ENCODE measurements at regions not wholly inside any gene's neighbourhood (a gene's known extent, or its start where the extent isn't known, plus 50 kb on each side); places are given as distances from the start of the nearest gene placed in this dataset.

DNA sequence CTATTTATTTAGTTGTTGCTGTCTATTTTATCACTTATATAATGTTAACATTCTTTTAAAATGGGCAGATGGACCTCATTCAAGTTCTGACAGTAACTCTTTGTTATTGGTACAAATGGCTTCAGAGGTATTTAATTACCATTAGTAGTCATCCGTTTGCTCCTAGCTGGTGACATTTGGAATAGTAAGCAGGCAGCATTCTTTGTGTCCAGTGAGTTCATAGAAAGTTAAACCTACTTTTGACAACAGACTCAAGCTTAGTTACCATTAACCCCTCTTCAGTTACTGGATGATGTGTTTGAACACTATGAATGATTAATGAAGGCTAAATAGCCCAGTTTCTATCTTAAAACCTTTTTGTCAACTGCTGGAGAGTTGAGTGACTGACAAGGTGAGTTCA is 500.7 kb upstream of the ATP11B start:
- no peaks in the 10 kb centered on the region for H4K20me1 ChIP-seq (ENCODE audit: control insufficient read depth, insufficient read depth, low read depth, low read length)
- no peaks in the 10 kb centered on the region for H3K79me2 ChIP-seq (ENCODE audit: control insufficient read depth, low read length)
- no peaks in the 10 kb centered on the region for H3K9me2 ChIP-seq (replicated peaks; ENCODE audit: control insufficient read depth, low read length)
- H3K27ac ChIP-seq (ENCODE audit: low read depth, low read length) = no peak overlapping the region
- no peaks in the 10 kb centered on the region for H3K4me1 ChIP-seq (ENCODE audit: control insufficient read depth, low read length)
- no peak overlapping the region for H3K4me3 ChIP-seq (ENCODE audit: low read length)
- no peak for TF ChIP-seq CTCF (IDR thresholded peaks at IDR 0.05; ENCODE audit: low read depth, low read length, poor library complexity, severe bottlenecking)
- no peak for TF ChIP-seq EZH2phosphoT487 (IDR thresholded peaks at IDR 0.05; ENCODE audit: borderline replicate concordance, low read length)
- H3F3A ChIP-seq (ENCODE audit: control insufficient read depth, insufficient read depth) = no peaks in the 10 kb centered on the region
- H3K27me3 ChIP-seq (ENCODE audit: control insufficient read depth, low read length) = no peaks in the 10 kb centered on the region
- H3K36me3 ChIP-seq (ENCODE audit: control insufficient read depth, low read length) = no peaks in the 10 kb centered on the region
- H3K4me2 ChIP-seq (ENCODE audit: low read length) = no peak overlapping the region
- no peaks in the 10 kb centered on the region for H3K9me3 ChIP-seq (ENCODE audit: control insufficient read depth, insufficient read depth, low read length)

DNA sequence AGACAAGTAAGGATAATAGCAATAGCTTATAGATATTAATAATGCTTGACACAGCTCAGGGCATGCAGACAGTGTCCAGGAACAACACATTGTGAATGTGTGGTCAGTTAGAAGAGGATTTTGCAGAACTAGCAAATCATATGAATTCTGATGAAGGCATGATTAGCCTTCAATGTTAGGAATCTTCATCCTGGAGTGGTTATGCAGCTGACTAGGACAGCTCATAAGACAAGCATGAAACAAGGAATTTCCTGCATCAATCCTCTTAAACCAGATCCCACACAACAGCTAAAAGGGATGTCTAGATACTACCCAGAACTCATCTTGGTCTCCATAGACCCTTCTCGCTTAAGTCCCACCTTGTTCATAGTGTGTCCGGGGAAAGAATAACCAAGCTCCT is 499.0 kb upstream of the ATP11B start:
- H3F3A ChIP-seq (ENCODE audit: control insufficient read depth, insufficient read depth) = no peaks in the 10 kb centered on the region
- H3K27me3 ChIP-seq (ENCODE audit: control insufficient read depth, low read length) = no peaks in the 10 kb centered on the region
- no peak overlapping the region for H3K4me2 ChIP-seq (ENCODE audit: low read length)
- no peaks in the 10 kb centered on the region for H3K36me3 ChIP-seq (ENCODE audit: control insufficient read depth, low read length)
- H3K27ac ChIP-seq (ENCODE audit: low read depth, low read length) = no peak overlapping the region
- no peaks in the 10 kb centered on the region for H3K79me2 ChIP-seq (ENCODE audit: control insufficient read depth, low read length)
- H3K9me2 ChIP-seq (replicated peaks; ENCODE audit: control insufficient read depth, low read length) = no peaks in the 10 kb centered on the region
- no peaks in the 10 kb centered on the region for H3K4me1 ChIP-seq (ENCODE audit: control insufficient read depth, low read length)
- H4K20me1 ChIP-seq (ENCODE audit: control insufficient read depth, insufficient read depth, low read depth, low read length) = no peaks in the 10 kb centered on the region
- no peak overlapping the region for H3K4me3 ChIP-seq (ENCODE audit: low read length)
- no peak for TF ChIP-seq CTCF (IDR thresholded peaks at IDR 0.05; ENCODE audit: low read depth, low read length, poor library complexity, severe bottlenecking)
- TF ChIP-seq EZH2phosphoT487 (IDR thresholded peaks at IDR 0.05; ENCODE audit: borderline replicate concordance, low read length) = no peak
- H3K9me3 ChIP-seq (ENCODE audit: control insufficient read depth, insufficient read depth, low read length) = no peaks in the 10 kb centered on the region

DNA sequence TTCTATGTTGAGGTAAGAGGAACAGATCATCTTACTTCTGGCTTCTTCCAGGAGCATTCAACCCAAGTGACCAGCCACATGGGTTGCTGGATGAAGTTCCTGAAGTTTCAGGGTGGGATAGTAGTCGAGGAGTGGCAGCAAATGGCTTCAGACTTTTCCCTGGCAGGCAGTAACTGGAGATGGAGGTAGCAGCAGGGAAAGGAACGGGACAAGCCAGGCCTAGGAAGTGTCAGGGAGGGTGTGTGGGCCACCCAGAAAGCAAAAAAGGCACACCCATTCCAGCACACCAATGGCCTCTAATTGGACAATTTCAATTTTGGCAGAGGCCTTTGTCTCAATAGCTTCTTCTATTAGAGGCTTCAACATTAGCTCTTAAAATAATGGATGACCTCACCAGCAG is 498.6 kb upstream of the ATP11B start:
- TF ChIP-seq CTCF (IDR thresholded peaks at IDR 0.05; ENCODE audit: low read depth, low read length, poor library complexity, severe bottlenecking) (no peak), EZH2phosphoT487 (IDR thresholded peaks at IDR 0.05; ENCODE audit: borderline replicate concordance, low read length) (no peak)
- no peak overlapping the region for H3K27ac ChIP-seq (ENCODE audit: low read depth, low read length)
- H3K79me2 ChIP-seq (ENCODE audit: control insufficient read depth, low read length) = no peaks in the 10 kb centered on the region
- no peaks in the 10 kb centered on the region for H3K9me3 ChIP-seq (ENCODE audit: control insufficient read depth, insufficient read depth, low read length)
- H3K4me3 ChIP-seq (ENCODE audit: low read length) = no peak overlapping the region
- H4K20me1 ChIP-seq (ENCODE audit: control insufficient read depth, insufficient read depth, low read depth, low read length) = no peaks in the 10 kb centered on the region
- no peaks in the 10 kb centered on the region for H3K9me2 ChIP-seq (replicated peaks; ENCODE audit: control insufficient read depth, low read length)
- no peaks in the 10 kb centered on the region for H3F3A ChIP-seq (ENCODE audit: control insufficient read depth, insufficient read depth)
- H3K27me3 ChIP-seq (ENCODE audit: control insufficient read depth, low read length) = no peaks in the 10 kb centered on the region
- H3K36me3 ChIP-seq (ENCODE audit: control insufficient read depth, low read length) = no peaks in the 10 kb centered on the region
- H3K4me1 ChIP-seq (ENCODE audit: control insufficient read depth, low read length) = no peaks in the 10 kb centered on the region
- H3K4me2 ChIP-seq (ENCODE audit: low read length) = no peak overlapping the region

GRCh38 chr3:182300266-182300665 is 493.0 kb upstream of the ATP11B start:
- no peaks in the 10 kb centered on the region for H3F3A ChIP-seq (ENCODE audit: control insufficient read depth, insufficient read depth)
- H3K4me1 ChIP-seq (ENCODE audit: control insufficient read depth, low read length) = no peaks in the 10 kb centered on the region
- no peaks in the 10 kb centered on the region for H3K79me2 ChIP-seq (ENCODE audit: control insufficient read depth, low read length)
- H3K36me3 ChIP-seq (ENCODE audit: control insufficient read depth, low read length) = no peaks in the 10 kb centered on the region
- no peaks in the 10 kb centered on the region for H3K9me2 ChIP-seq (replicated peaks; ENCODE audit: control insufficient read depth, low read length)
- no peaks in the 10 kb centered on the region for H4K20me1 ChIP-seq (ENCODE audit: control insufficient read depth, insufficient read depth, low read depth, low read length)
- H3K4me2 ChIP-seq (ENCODE audit: low read length) = no peak overlapping the region
- TF ChIP-seq EZH2phosphoT487 (IDR thresholded peaks at IDR 0.05; ENCODE audit: borderline replicate concordance, low read length) (no peak), CTCF (IDR thresholded peaks at IDR 0.05; ENCODE audit: low read depth, low read length, poor library complexity, severe bottlenecking) (no peak)
- no peak overlapping the region for H3K4me3 ChIP-seq (ENCODE audit: low read length)
- H3K27me3 ChIP-seq (ENCODE audit: control insufficient read depth, low read length) = no peaks in the 10 kb centered on the region
- H3K9me3 ChIP-seq (ENCODE audit: control insufficient read depth, insufficient read depth, low read length) = no peaks in the 10 kb centered on the region
- no peak overlapping the region for H3K27ac ChIP-seq (ENCODE audit: low read depth, low read length)
